AG09309 (cell line): ENCODE measurements at regions not wholly inside any gene's neighbourhood (a gene's known extent, or its start where the extent isn't known, plus 50 kb on each side); places are given as distances from the start of the nearest gene placed in this dataset.

ENCODE experiments used
- DNase-seq: peaks from one replicate; pipeline ENCODE4 v3.0.0-alpha.2; 2010; ENCODE audit warnings: low read depth
- H3K4me3 ChIP-seq: 2 replicates; pipeline ENCODE4 v1.5.1; 2011; ENCODE audit warnings: mild to moderate bottlenecking, low read depth, low read length, moderate library complexity; ENCODE audit not compliant: control insufficient read depth
- TF ChIP-seq, protein P1 (sequence below): IDR thresholded peaks from 2 replicates; pipeline ENCODE4 v1.5.1; 2011; ENCODE audit warnings: mild to moderate bottlenecking, low read depth, low read length, inconsistent platforms; ENCODE audit not compliant: insufficient read depth, control insufficient read depth; ENCODE audit errors: missing control alignments

DNA sequence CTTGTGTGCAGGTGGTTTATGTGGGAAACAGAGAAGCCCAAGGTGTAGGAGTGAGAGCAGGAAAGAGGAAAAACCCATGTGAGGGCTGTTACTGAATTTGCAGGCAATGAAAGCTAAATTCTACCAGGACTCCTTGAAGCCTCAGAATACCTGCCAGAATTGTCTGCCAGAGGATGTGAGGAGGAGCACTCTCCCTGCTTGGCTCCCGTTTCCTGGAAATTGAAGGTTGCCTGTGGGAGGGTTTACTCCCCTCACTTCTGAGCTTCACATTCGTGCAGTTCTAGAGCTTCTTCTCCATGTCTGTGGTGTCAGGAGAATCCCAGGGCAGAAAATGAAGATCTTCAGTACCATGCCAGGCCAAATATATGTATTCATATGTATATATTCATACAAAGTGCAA, 220.8 kb upstream of the ZP4 start:
- H3K4me3 ChIP-seq: no peak overlapping the region
- DNase-seq: no peak
- TF ChIP-seq, protein P1, sequence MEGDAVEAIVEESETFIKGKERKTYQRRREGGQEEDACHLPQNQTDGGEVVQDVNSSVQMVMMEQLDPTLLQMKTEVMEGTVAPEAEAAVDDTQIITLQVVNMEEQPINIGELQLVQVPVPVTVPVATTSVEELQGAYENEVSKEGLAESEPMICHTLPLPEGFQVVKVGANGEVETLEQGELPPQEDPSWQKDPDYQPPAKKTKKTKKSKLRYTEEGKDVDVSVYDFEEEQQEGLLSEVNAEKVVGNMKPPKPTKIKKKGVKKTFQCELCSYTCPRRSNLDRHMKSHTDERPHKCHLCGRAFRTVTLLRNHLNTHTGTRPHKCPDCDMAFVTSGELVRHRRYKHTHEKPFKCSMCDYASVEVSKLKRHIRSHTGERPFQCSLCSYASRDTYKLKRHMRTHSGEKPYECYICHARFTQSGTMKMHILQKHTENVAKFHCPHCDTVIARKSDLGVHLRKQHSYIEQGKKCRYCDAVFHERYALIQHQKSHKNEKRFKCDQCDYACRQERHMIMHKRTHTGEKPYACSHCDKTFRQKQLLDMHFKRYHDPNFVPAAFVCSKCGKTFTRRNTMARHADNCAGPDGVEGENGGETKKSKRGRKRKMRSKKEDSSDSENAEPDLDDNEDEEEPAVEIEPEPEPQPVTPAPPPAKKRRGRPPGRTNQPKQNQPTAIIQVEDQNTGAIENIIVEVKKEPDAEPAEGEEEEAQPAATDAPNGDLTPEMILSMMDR: no peak

DNA sequence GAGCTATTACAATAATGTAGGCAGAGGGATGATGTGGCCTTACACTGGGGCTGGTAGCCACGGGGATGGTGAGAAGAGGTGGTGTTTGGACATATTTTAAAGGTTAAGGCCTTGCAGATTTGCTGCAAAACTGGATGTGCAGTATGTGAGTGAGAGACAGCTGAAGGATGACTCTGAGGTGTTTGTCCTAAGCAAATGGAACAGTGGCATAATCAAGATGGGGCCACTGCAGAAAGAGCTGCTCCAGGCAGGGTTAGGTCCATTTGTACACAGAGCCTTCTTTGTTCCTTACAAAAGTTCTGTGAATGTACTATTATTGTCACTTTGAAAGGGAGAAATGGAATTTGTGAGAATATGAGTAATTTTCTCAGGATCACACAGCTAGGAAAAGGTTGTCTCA, 220.4 kb upstream of the ZP4 start:
- TF ChIP-seq, protein P1: no peak
- DNase-seq: no peak
- H3K4me3 ChIP-seq: no peak overlapping the region

DNA sequence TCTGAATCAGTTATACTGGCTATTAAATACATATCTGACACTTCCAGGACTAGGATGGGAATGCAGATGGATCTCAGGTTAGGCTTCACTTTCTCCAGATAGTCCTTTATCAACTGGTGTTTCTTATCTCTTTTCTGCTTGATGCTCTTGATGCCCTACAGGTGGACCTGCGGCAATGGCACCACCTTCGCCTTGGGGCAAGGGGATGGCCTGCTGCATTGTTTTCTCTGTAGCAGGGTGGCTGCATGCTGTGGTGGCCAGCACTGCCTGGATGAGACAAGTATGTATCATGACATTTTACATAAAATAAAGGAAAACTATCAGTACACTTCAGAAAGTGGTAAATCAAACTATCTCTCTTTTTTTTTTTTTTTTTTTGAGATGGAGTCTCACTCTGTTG, 217.7 kb upstream of the ZP4 start:
- DNase-seq: no peak
- TF ChIP-seq, protein P1: no peak
- H3K4me3 ChIP-seq: no peak overlapping the region

DNA sequence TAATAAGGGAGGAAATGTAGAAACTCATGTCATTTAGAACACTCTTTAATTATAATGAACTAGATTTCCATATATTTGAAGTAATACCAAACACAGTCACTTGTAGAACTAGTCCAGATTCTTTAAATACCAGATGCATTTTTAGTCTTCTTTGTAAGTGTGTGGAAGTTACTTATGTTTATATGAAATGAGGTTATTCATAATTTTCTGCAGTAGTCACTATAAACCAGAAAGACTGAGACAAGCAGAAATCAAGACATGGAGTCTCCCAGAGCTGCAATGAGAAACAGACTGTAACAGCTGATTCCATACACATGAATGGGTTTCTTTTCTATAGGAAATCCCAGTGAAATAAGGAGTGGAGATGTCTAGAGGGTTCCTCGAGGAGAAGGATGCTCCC, 216.6 kb upstream of the ZP4 start:
- no peak for DNase-seq
- H3K4me3 ChIP-seq: no peak overlapping the region
- TF ChIP-seq, protein P1: no peak

DNA sequence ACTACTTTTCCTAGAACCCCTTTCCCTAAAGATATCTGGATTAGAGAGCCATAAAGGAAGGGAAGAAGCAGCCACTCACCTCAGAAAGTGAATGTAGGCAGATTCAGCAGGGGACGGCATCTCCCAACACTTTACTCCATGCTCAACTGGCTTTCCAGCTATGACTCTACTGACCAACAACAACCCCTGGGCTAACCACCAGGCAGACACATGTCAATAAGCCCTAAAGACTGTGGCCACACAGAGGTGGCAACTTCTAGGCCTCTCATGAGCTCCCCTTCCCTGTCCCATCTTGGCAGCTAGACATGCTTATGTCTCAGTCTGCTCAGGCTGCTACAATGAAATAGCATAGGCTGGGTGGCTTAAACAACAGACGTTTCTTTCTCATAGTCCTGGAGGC, 214.0 kb upstream of the ZP4 start:
- DNase-seq: no peak
- no peak overlapping the region for H3K4me3 ChIP-seq
- TF ChIP-seq, protein P1: no peak

DNA sequence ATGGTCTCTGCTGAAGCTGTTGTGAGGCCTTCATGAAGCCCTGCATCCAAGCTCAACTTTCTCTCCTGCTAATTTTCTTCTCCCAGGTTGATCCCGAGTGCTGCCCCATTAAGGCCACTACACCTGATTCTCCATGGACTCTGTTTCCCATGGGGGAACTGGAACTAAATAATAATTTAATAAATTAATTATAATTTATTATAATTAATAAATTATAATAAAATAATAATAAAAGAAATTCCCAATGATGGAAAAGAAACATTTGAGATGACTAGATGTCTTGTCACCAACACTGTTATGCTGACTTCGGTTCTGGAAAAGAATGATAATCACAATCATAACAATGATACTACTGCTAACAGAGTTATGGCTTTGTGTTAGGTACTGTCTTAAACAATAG, 211.2 kb upstream of the ZP4 start:
- DNase-seq: no peak
- TF ChIP-seq, protein P1: no peak
- no peak overlapping the region for H3K4me3 ChIP-seq

DNA sequence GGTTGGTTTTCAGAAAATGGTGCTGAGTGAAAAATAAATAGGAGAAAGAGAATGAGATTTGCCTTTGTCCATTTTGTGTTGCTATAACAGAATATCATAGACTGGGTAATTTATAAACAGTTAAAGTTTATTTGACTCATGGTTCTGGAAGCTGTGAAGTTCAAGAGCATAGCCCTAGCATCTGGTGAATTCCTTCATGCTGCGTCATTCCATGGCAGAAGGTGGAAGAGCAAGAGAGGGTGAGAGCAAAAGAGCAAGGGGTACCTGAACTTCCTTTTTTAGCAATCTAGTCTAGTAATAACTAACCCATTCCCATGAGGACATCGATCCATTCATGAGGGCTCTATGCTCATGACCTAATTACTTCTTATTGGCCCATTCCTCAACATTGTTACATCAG, 209.1 kb upstream of the ZP4 start:
- TF ChIP-seq, protein P1: no peak
- DNase-seq: no peak
- H3K4me3 ChIP-seq: no peak overlapping the region
